Cardiac fibroblast (primary cell): ENCODE measurements at regions not wholly inside any gene's neighbourhood (a gene's known extent, or its start where the extent isn't known, plus 50 kb on each side); places are given as distances from the start of the nearest gene placed in this dataset.

ENCODE experiments used
- DNase-seq, 2 donors: peaks; one replicate each; pipeline versions ENCODE4 v3.0.0 to v3.0.0-alpha.2; 2010; ENCODE audit warnings: low read depth in 2 of 2
- H3K4me3 ChIP-seq, 2 donors: replicated peaks in 1 of 2; 1 replicate in 1 of 2; 2 replicates in 1 of 2; pipeline ENCODE4 v1.5.1; 2011; ENCODE audit warnings: low read depth in 2 of 2, low read length in 2 of 2, mild to moderate bottlenecking in 2 of 2, moderate library complexity in 1 of 2
- CTCF ChIP-seq: IDR thresholded peaks from one replicate; pipeline ENCODE4 v1.5.1; 2011; ENCODE audit warnings: low read depth, mild to moderate bottlenecking, low read length, inconsistent platforms

GRCh38 chr3:68631850-68632545 lies 300.3 kb downstream of the TAFA4 start:
- no peak for DNase-seq
- no peak overlapping the region for H3K4me3 ChIP-seq
- TF ChIP-seq CTCF, result no peak

GRCh38 chr3:68620211-68620610 lies 312.1 kb downstream of the TAFA4 start:
- H3K4me3 ChIP-seq, result no peak overlapping the region
- no peak for DNase-seq
- no peak for TF ChIP-seq CTCF

- no peak overlapping the region for H3K4me3 ChIP-seq
- no peak for DNase-seq
- TF ChIP-seq CTCF, result no peak
These were observed 318.3 kb downstream of the TAFA4 start for GRCh38 chr3:68614087-68614486.

GRCh38 chr3:68571321-68571720 lies 361.0 kb downstream of the TAFA4 start:
- DNase-seq, result no peak
- TF ChIP-seq CTCF, result no peak
- H3K4me3 ChIP-seq, result no peak overlapping the region

GRCh38 chr3:68560728-68561127 lies 371.6 kb downstream of the TAFA4 start:
- no peak for DNase-seq
- H3K4me3 ChIP-seq, result no peak overlapping the region

GRCh38 chr3:68535782-68536181 lies 396.6 kb downstream of the TAFA4 start:
- no peak for DNase-seq
- H3K4me3 ChIP-seq, result no peak overlapping the region
- no peak for TF ChIP-seq CTCF

More at GRCh38 chr3:68560728-68561127, 371.6 kb downstream of the TAFA4 start:
- TF ChIP-seq CTCF, result no peak

- no peak for DNase-seq
- H3K4me3 ChIP-seq, result no peak overlapping the region
- no peak for TF ChIP-seq CTCF
These were observed 409.0 kb downstream of the TAFA4 start for GRCh38 chr3:68523330-68523729.
